GM18520 (cell line): ENCODE measurements at regions not wholly inside any gene's neighbourhood (a gene's known extent, or its start where the extent isn't known, plus 50 kb on each side); places are given as distances from the start of the nearest gene placed in this dataset.

Experiments
- ATAC-seq: cut with Tn5 transposase; IDR thresholded peaks from one replicate; pipeline ENCODE4 v1.9.1; 2021; ENCODE audit not compliant: unreplicated experiment

- no peak for ATAC-seq
These were observed 904.3 kb downstream of the METTL15 start for GRCh38 chr11:29012507-29012906.

- ATAC-seq: no peak
These were observed 901.2 kb downstream of the METTL15 start for GRCh38 chr11:29009426-29009825.

GRCh38 chr11:29008481-29008880 is 900.3 kb downstream of the METTL15 start:
- no peak for ATAC-seq

GRCh38 chr11:29006668-29007067 is 898.5 kb downstream of the METTL15 start:
- no peak for ATAC-seq

- ATAC-seq: no peak
These were observed 897.3 kb downstream of the METTL15 start for GRCh38 chr11:29005401-29005980.

GRCh38 chr11:29002816-29003215 is 894.6 kb downstream of the METTL15 start:
- ATAC-seq: no peak

GRCh38 chr11:28999620-29000019 is 891.4 kb downstream of the METTL15 start:
- no peak for ATAC-seq

- no peak for ATAC-seq
These were observed 884.8 kb downstream of the METTL15 start for GRCh38 chr11:28992996-28993395.

- ATAC-seq: no peak
These were observed 876.0 kb downstream of the METTL15 start for GRCh38 chr11:28984231-28984630.

GRCh38 chr11:28983780-28984179 is 875.6 kb downstream of the METTL15 start:
- ATAC-seq: no peak

- no peak for ATAC-seq
These were observed 873.2 kb downstream of the METTL15 start for GRCh38 chr11:28981381-28981780.

GRCh38 chr11:28976801-28977145 is 868.6 kb downstream of the METTL15 start:
- ATAC-seq: no peak

GRCh38 chr11:28976012-28976800 is 868.0 kb downstream of the METTL15 start:
- no peak for ATAC-seq

- no peak for ATAC-seq
These were observed 861.6 kb downstream of the METTL15 start for GRCh38 chr11:28969832-28970231.

GRCh38 chr11:28966951-28967350 is 858.8 kb downstream of the METTL15 start:
- ATAC-seq: no peak

- no peak for ATAC-seq
These were observed 857.6 kb downstream of the METTL15 start for GRCh38 chr11:28965819-28966218.

- ATAC-seq: no peak
These were observed 856.6 kb downstream of the METTL15 start for GRCh38 chr11:28964811-28965210.

GRCh38 chr11:28963187-28963586 is 855.0 kb downstream of the METTL15 start:
- ATAC-seq: no peak

- ATAC-seq: no peak
These were observed 854.3 kb downstream of the METTL15 start for GRCh38 chr11:28962502-28962901.

GRCh38 chr11:28961726-28962125 is 853.5 kb downstream of the METTL15 start:
- ATAC-seq: no peak

GRCh38 chr11:28956446-28956845 is 848.3 kb downstream of the METTL15 start:
- ATAC-seq: no peak

- no peak for ATAC-seq
These were observed 843.0 kb downstream of the METTL15 start for GRCh38 chr11:28951191-28951590.

GRCh38 chr11:28939381-28939780 is 831.2 kb downstream of the METTL15 start:
- ATAC-seq: no peak
